Ovary (tissue), 7 donors: ENCODE measurements at regions not wholly inside any gene's neighbourhood (a gene's known extent, or its start where the extent isn't known, plus 50 kb on each side); places are given as distances from the start of the nearest gene placed in this dataset.

Experiments
- DNase-seq, 5 donors: peaks; one replicate each; pipeline ENCODE4 v3.0.0-alpha.2; 2019 to 2020
- H3K27ac ChIP-seq, 2 donors: fragments of 200-600 bp; one replicate each; pipeline versions ENCODE4 v1.5.1 to v1.8.0; 2019 to 2022
- H3K27me3 ChIP-seq: fragments of 200-600 bp; one replicate; pipeline ENCODE4 v1.8.0; 2022
- H3K36me3 ChIP-seq: fragments of 200-600 bp; sonication (generic); one replicate; pipeline ENCODE4 v1.5.1; 2019
- H3K4me1 ChIP-seq: one replicate; pipeline ENCODE4 v1.8.1; 2013; ENCODE audit warnings: mild to moderate bottlenecking, moderate library complexity; ENCODE audit not compliant: insufficient read depth
- H3K4me3 ChIP-seq: fragments of 200-600 bp; sonication (generic); one replicate; pipeline ENCODE4 v1.5.1; 2017
- H3K9me3 ChIP-seq, 2 donors: fragments of 200-600 bp in 1 of 2; sonication (generic) in 1 of 2; one replicate each; pipeline versions ENCODE4 v1.5.1 to v1.8.1; 2013 to 2019; ENCODE audit warnings: mild to moderate bottlenecking in 1 of 2, moderate library complexity in 1 of 2
- EP300 ChIP-seq: sonication (generic); formaldehyde crosslinking; IDR thresholded peaks from one replicate; pipeline ENCODE4 v1.6.1; 2017; ENCODE audit warnings: antibody characterized with exemption
- POLR2A ChIP-seq: fragments of 450-650 bp; IDR thresholded peaks from one replicate; pipeline ENCODE4 v1.6.1; 2017; ENCODE audit warnings: antibody characterized with exemption, mild to moderate bottlenecking, moderate library complexity
- WGBS, 3 donors: extraction: QIAGEN DNeasy Blood & Tissue Kit in 1 of 3; methylation state at CpG; one replicate each; pipeline versions ENCODE4 v1.1.5 to v1.1.7; 2013 to 2017; 5-methylcytosine and 5-hydroxymethylcytosine counted together
- intact Hi-C, 4 donors: fragments of 100-400 bp; cut with DNase I; formaldehyde crosslinking; loops; one replicate each; pipeline versions ENCODE4 v1.11.0 to v1.15.1; 2022 to 2023
- TF ChIP-seq, protein P1 (sequence below), 3 donors: fragments of 450-650 bp in 2 of 3; fragments of 200-600 bp in 1 of 3; IDR thresholded peaks; one replicate each; pipeline versions ENCODE4 v1.5.1 to v1.8.0; 2016 to 2022; ENCODE audit warnings: antibody characterized with exemption in 3 of 3, mild to moderate bottlenecking in 1 of 3
- donor health status: DM: no; HTN: no; CAD: no; lungs with moderate emphysema.
- donor health status: DM: no; HTN: no; CAD: no.
- donor health status: Bipolar disorder and iron deficiency.
- donor health status: DM: no; HTN: no; CAD: no.
- donor health status: DM: yes; HTN: yes; CAD: no.

DNA sequence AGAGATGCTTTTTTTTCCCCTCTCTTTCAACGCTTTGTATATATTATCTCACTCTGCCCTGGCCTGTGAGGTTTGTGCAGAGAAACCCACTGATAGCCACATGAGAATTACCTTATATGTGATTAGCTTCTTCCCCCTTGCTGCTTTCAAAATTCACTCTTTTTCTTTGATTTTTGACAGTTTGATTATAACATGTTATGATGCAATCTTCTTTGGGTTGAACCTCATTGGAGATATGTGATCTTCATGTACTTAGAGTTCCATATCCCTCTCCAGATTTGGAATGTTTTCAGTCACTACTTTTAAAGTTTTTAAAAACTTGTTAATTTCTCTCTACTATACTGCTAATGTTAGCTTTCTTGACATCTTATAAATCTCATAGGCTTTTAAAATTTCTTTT is 479.5 kb upstream of the AGA start:
- Histone ChIP-seq H3K4me1 (no peaks in the 10 kb centered on the region), H3K36me3 (no peaks in the 10 kb centered on the region), H3K4me3 (no peak overlapping the region), H3K27ac (no peak overlapping the region), H3K9me3 (no peaks in the 10 kb centered on the region), H3K27me3 (no peaks in the 10 kb centered on the region)
- no peak for DNase-seq
- WGBS, 3 donors, result 71 to 89% (median 78%) methylated on average over 1 of the region's 1 CpG
- TF ChIP-seq EP300, result no peak
- intact Hi-C loops, result no loop called here

DNA sequence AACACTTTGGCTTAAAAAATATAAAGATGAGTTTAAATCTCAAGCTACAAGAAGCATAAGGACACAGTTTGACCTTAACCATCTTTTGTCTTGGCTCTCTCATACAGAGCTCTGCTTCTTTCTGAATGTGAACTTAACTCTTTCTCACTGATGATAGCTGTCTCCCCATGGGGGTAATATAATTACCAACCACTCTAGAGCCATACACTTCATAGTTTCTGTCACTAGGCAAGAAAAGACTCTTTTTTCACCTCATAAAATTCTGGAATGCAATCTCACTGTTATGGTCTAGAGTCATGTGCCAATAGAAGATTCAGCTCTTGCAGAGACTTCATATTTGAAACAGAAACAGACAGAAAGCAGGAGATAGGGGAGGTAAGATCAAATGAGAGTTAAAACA is 481.7 kb upstream of the AGA start:
- Histone ChIP-seq H3K27ac (no peak overlapping the region), H3K36me3 (no peaks in the 10 kb centered on the region), H3K9me3 (no peaks in the 10 kb centered on the region), H3K4me3 (no peak overlapping the region), H3K27me3 (no peaks in the 10 kb centered on the region), H3K4me1 (no peaks in the 10 kb centered on the region)
- TF ChIP-seq POLR2A, result no peak
- no peak for TF ChIP-seq EP300
- TF ChIP-seq, protein P1, sequence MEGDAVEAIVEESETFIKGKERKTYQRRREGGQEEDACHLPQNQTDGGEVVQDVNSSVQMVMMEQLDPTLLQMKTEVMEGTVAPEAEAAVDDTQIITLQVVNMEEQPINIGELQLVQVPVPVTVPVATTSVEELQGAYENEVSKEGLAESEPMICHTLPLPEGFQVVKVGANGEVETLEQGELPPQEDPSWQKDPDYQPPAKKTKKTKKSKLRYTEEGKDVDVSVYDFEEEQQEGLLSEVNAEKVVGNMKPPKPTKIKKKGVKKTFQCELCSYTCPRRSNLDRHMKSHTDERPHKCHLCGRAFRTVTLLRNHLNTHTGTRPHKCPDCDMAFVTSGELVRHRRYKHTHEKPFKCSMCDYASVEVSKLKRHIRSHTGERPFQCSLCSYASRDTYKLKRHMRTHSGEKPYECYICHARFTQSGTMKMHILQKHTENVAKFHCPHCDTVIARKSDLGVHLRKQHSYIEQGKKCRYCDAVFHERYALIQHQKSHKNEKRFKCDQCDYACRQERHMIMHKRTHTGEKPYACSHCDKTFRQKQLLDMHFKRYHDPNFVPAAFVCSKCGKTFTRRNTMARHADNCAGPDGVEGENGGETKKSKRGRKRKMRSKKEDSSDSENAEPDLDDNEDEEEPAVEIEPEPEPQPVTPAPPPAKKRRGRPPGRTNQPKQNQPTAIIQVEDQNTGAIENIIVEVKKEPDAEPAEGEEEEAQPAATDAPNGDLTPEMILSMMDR (IDR thresholded peaks at IDR 0.05), result no peak
- no peak for DNase-seq
- intact Hi-C loops, result no loop called here

DNA sequence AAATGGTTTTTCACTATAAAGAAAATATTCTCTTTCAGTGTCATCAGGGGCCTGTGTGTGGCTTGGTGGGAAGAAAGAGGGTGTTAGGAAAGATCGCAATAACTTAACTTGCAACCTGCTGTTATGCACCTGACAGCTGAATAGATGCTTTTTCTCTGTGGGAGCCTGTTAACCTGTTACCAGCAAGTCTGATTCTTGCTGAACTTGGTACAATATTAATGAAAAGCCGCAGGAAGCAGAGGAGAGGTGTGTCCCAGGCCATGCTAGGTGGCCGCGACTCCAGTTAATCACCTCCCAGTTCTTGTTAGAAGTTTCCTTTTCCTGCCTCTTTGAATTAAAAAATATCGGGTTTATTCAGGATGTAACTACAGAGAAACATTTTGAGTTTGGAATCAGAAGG is 494.8 kb upstream of the AGA start:
- no peak for DNase-seq
- intact Hi-C loops, result no loop called here
- H3K9me3 ChIP-seq, result no peaks in the 10 kb centered on the region
- no peaks in the 10 kb centered on the region for H3K4me1 ChIP-seq
- H3K27me3 ChIP-seq, result no peaks in the 10 kb centered on the region
- H3K27ac ChIP-seq, result no peak overlapping the region
- H3K4me3 ChIP-seq, result no peak overlapping the region
- no peaks in the 10 kb centered on the region for H3K36me3 ChIP-seq
- TF ChIP-seq EP300 (no peak), POLR2A (no peak)
- TF ChIP-seq, protein P1 (IDR thresholded peaks at IDR 0.05), result no peak
- WGBS, 3 donors, result 81 to 92% (median 89%) methylated on average over 5 of the region's 5 CpGs

DNA sequence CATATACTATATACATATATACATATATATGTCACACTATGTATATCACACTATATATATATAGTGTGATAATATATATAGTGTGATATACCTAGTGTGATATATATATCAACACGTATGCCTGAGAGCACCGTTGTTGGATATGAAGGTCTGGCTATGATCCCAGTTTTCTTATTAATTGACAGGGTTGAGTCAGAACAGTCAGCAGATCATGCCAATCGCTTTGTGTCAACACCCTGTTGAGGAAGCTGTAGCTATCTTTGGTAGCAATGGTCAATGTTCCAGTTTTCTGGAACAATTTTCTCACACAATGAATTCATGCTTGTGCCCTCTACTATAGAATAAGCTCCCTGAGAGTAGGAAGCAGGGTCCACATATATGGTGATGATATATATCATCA is 496.0 kb upstream of the AGA start:
- no peaks in the 10 kb centered on the region for H3K4me1 ChIP-seq
- TF ChIP-seq EP300, result no peak
- no peak for TF ChIP-seq POLR2A
- TF ChIP-seq, protein P1 (IDR thresholded peaks at IDR 0.05), result no peak
- H3K27ac ChIP-seq, result no peak overlapping the region
- 77 to 89% (median 79%) methylated on average over 3 of the region's 3 CpGs for WGBS, 3 donors
- H3K27me3 ChIP-seq, result no peaks in the 10 kb centered on the region
- H3K9me3 ChIP-seq, result no peaks in the 10 kb centered on the region
- intact Hi-C loops, result no loop called here
- no peaks in the 10 kb centered on the region for H3K36me3 ChIP-seq
- DNase-seq, result no peak
- H3K4me3 ChIP-seq, result no peak overlapping the region

DNA sequence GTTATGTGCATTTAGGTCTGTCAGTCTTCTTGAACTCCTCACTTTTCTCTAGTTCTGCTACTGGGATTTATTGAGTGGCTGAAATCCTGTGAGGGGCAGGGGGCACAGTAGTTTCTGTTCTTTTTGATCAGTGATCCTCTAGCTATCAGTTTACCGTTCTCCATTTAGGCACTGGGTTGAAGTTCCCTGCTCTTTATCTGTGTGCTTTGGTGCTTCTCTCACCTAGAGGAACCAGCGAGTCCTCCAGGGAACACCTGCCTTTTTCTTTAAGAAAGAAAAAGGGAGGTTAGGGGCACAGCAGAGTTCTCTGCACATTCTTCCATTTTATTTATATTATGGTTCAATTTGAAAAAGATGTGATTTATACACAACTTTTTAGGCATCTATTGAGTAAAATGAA is 503.0 kb upstream of the AGA start:
- Histone ChIP-seq H3K27ac (no peak overlapping the region), H3K27me3 (no peaks in the 10 kb centered on the region), H3K9me3 (no peaks in the 10 kb centered on the region), H3K4me1 (no peaks in the 10 kb centered on the region), H3K4me3 (no peak overlapping the region), H3K36me3 (no peaks in the 10 kb centered on the region)
- intact Hi-C loops, result no loop called here
- WGBS, 3 donors, result 45 to 54% (median 52%) methylated on average over 2 of the region's 2 CpGs
- DNase-seq, result no peak
- TF ChIP-seq EP300 (no peak), POLR2A (no peak)
- TF ChIP-seq, protein P1 (IDR thresholded peaks at IDR 0.05), result no peak
